Breast epithelium (tissue), 4 donors: ENCODE measurements at regions not wholly inside any gene's neighbourhood (a gene's known extent, or its start where the extent isn't known, plus 50 kb on each side); places are given as distances from the start of the nearest gene placed in this dataset.

Source experiments
- DNase-seq, 2 donors: peaks; one replicate each; pipeline ENCODE4 v3.0.0-alpha.2; 2019; ENCODE audit warnings: low spot score in 2 of 2
- H3K27ac ChIP-seq, 2 donors: fragments of 200-600 bp; sonication (generic) in 1 of 2; one replicate each; pipeline ENCODE4 v1.5.1; 2016 to 2019; ENCODE audit warnings: mild to moderate bottlenecking in 1 of 2
- H3K27me3 ChIP-seq, 2 donors: fragments of 200-600 bp; sonication (generic) in 1 of 2; one replicate each; pipeline versions ENCODE4 v1.5.1 to v1.6.0; 2017 to 2019; ENCODE audit warnings: control low read depth in 1 of 2, mild to moderate bottlenecking in 1 of 2
- H3K36me3 ChIP-seq: fragments of 200-600 bp; one replicate; pipeline ENCODE4 v1.5.1; 2019
- H3K4me1 ChIP-seq, 2 donors: fragments of 200-600 bp; sonication (generic); one replicate each; pipeline ENCODE4 v1.5.1; 2016 to 2019; ENCODE audit warnings: control low read depth in 1 of 2
- H3K4me3 ChIP-seq, 3 donors: fragments of 200-600 bp; sonication (generic); 1 replicate in 2 of 3; 2 replicates in 1 of 3; pipeline ENCODE4 v1.5.1; 2016 to 2019; ENCODE audit warnings: mild to moderate bottlenecking in 3 of 3, moderate library complexity in 2 of 3
- H3K9me3 ChIP-seq, 2 donors: fragments of 200-600 bp; sonication (generic) in 1 of 2; one replicate each; pipeline ENCODE4 v1.5.1; 2016 to 2019; ENCODE audit warnings: control low read depth in 1 of 2
- CTCF ChIP-seq, 3 donors: fragments of 450-650 bp; IDR thresholded peaks; one replicate each; pipeline ENCODE4 v1.5.1; 2016 to 2017; ENCODE audit warnings: antibody characterized with exemption in 3 of 3, mild to moderate bottlenecking in 3 of 3, moderate library complexity in 3 of 3
- POLR2A ChIP-seq: fragments of 450-650 bp; IDR thresholded peaks from one replicate; pipeline ENCODE4 v1.6.1; 2016; ENCODE audit warnings: antibody characterized with exemption, mild to moderate bottlenecking, moderate library complexity
- POLR2AphosphoS5 ChIP-seq, 3 donors: sonication (generic); formaldehyde crosslinking; IDR thresholded peaks; one replicate each; pipeline ENCODE4 v1.6.1; 2017; ENCODE audit warnings: antibody characterized with exemption in 3 of 3
- intact Hi-C: fragments of 100-400 bp; cut with DNase I; formaldehyde crosslinking; loops from one replicate; pipeline ENCODE4 v1.15.1; 2023; ENCODE audit warnings: low total_unique reads

- Histone ChIP-seq H3K36me3 (no peaks in the 10 kb centered on the region), H3K4me1 (no peaks in the 10 kb centered on the region), H3K9me3 (no peaks in the 10 kb centered on the region), H3K27ac (no peak overlapping the region), H3K4me3 (no peak overlapping the region), H3K27me3 (no peaks in the 10 kb centered on the region)
- TF ChIP-seq CTCF (IDR thresholded peaks at IDR 0.05) (no peak), POLR2A (no peak), POLR2AphosphoS5 (IDR thresholded peaks at IDR 0.05) (no peak)
- intact Hi-C loops = no loop called here
- DNase-seq = no peak
These were observed 392.7 kb upstream of the ID4 start for GRCh38 chr6:19444481-19444880.

- DNase-seq = no peak
- Histone ChIP-seq H3K27me3 (no peaks in the 10 kb centered on the region), H3K9me3 (no peaks in the 10 kb centered on the region), H3K4me1 (no peaks in the 10 kb centered on the region), H3K27ac (no peak overlapping the region), H3K4me3 (no peak overlapping the region), H3K36me3 (no peaks in the 10 kb centered on the region)
- TF ChIP-seq POLR2AphosphoS5 (IDR thresholded peaks at IDR 0.05) = no peak
- TF ChIP-seq POLR2A = no peak
- TF ChIP-seq CTCF (IDR thresholded peaks at IDR 0.05) = no peak
- intact Hi-C loops = no loop called here
These were observed 390.6 kb upstream of the ID4 start for GRCh38 chr6:19446570-19446969.

GRCh38 chr6:19450651-19451050, 386.5 kb upstream of the ID4 start:
- no peak overlapping the region for H3K27ac ChIP-seq
- intact Hi-C loops = no loop called here
- H3K27me3 ChIP-seq = no peaks in the 10 kb centered on the region
- H3K4me1 ChIP-seq = no peaks in the 10 kb centered on the region
- no peaks in the 10 kb centered on the region for H3K36me3 ChIP-seq
- no peaks in the 10 kb centered on the region for H3K9me3 ChIP-seq
- no peak for DNase-seq
- no peak overlapping the region for H3K4me3 ChIP-seq
- TF ChIP-seq POLR2A (no peak), POLR2AphosphoS5 (IDR thresholded peaks at IDR 0.05) (no peak), CTCF (IDR thresholded peaks at IDR 0.05) (no peak)

GRCh38 chr6:19452495-19452894, 384.7 kb upstream of the ID4 start:
- no peak overlapping the region for H3K4me3 ChIP-seq
- H3K36me3 ChIP-seq = no peaks in the 10 kb centered on the region
- no peaks in the 10 kb centered on the region for H3K9me3 ChIP-seq
- TF ChIP-seq CTCF (IDR thresholded peaks at IDR 0.05) (no peak), POLR2AphosphoS5 (IDR thresholded peaks at IDR 0.05) (no peak), POLR2A (no peak)
- no peak for DNase-seq
- intact Hi-C loops = no loop called here
- no peaks in the 10 kb centered on the region for H3K27me3 ChIP-seq
- no peaks in the 10 kb centered on the region for H3K4me1 ChIP-seq
- H3K27ac ChIP-seq = no peak overlapping the region

DNA sequence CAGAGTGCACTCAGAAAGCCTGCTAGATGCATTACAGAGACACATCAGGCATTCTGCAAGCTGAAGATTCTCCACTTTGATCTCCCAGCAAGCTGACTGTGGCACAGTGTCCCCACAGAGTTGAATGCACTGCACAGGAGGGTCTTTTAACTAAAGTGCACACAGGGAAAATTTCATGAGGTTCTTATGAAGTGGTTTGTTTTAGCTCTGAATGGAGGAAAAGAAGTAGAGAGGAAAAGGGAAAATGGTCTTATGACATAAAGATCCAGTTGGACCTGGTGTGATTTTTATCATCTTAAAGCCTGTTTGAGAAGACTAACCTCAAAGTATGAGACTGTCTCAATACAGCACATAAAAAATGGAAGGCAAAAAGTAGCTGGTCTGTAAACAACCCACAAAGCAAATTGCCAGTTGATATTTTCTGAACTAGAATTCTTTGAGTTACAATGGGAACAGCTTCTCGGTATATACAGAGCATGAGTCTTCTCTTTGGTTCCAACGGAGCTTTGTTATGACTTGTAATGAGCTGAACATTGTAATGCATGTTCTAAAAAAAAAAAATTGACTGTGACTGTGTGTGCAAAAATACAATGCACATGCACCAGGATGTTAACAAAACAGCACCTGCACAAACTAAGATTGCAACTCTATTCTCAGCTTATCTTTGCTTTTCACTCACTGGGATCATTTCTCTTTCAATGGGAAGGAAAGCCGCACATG, 383.0 kb upstream of the ID4 start:
- H3K4me1 ChIP-seq = no peaks in the 10 kb centered on the region

More for the DNA sequence above, 383.0 kb upstream of the ID4 start:
- no peak for DNase-seq
- H3K4me3 ChIP-seq = no peak overlapping the region
- no peaks in the 10 kb centered on the region for H3K27me3 ChIP-seq
- TF ChIP-seq CTCF (IDR thresholded peaks at IDR 0.05) (no peak), POLR2A (no peak), POLR2AphosphoS5 (IDR thresholded peaks at IDR 0.05) (no peak)
- H3K36me3 ChIP-seq = no peaks in the 10 kb centered on the region
- no peak overlapping the region for H3K27ac ChIP-seq
- H3K9me3 ChIP-seq = no peaks in the 10 kb centered on the region
- intact Hi-C loops = no loop called here
